Urinary bladder (tissue), 3 donors: ENCODE measurements at regions not wholly inside any gene's neighbourhood (a gene's known extent, or its start where the extent isn't known, plus 50 kb on each side); places are given as distances from the start of the nearest gene placed in this dataset.

Source experiments
- DNase-seq: peaks from one replicate; pipeline ENCODE4 v3.0.0-alpha.2; 2015; ENCODE audit errors: extremely low spot score
- H3K27ac ChIP-seq: one replicate; pipeline ENCODE4 v1.5.1; 2013; ENCODE audit warnings: low read depth, mild to moderate bottlenecking, moderate library complexity
- H3K36me3 ChIP-seq: one replicate; pipeline ENCODE4 v1.6.1; 2013; ENCODE audit warnings: mild to moderate bottlenecking, moderate library complexity; ENCODE audit not compliant: insufficient read depth
- H3K4me1 ChIP-seq: one replicate; pipeline ENCODE4 v1.6.1; 2013; ENCODE audit warnings: mild to moderate bottlenecking, moderate library complexity; ENCODE audit not compliant: insufficient read depth
- H3K4me3 ChIP-seq: one replicate; pipeline ENCODE4 v1.5.1; 2013; ENCODE audit warnings: low read depth, low read length
- WGBS: extraction: QIAGEN DNeasy Blood & Tissue Kit; methylation state at CpG from one replicate; pipeline ENCODE4 v1.1.7; 2013; 5-methylcytosine and 5-hydroxymethylcytosine counted together
- donor health status: healthy with polysubstance abuse.
- donor health status: healthy.

- H3K27ac ChIP-seq = no peak overlapping the region
- H3K4me3 ChIP-seq = no peak overlapping the region
- no peaks in the 10 kb centered on the region for H3K4me1 ChIP-seq
- H3K36me3 ChIP-seq = no peaks in the 10 kb centered on the region
- WGBS = 74% methylated on average over 11 of the region's 11 CpGs
- DNase-seq = no peak
These were observed 660.9 kb downstream of the BRD1 start for GRCh38 chr22:49166746-49167145.

- Histone ChIP-seq H3K4me1 (no peaks in the 10 kb centered on the region), H3K4me3 (no peak overlapping the region), H3K36me3 (no peaks in the 10 kb centered on the region), H3K27ac (no peak overlapping the region)
- no peak for DNase-seq
- WGBS = 73% methylated on average over 13 of the region's 13 CpGs
These were observed 661.5 kb downstream of the BRD1 start for GRCh38 chr22:49166211-49166610.

GRCh38 chr22:49164773-49165320 lies 662.8 kb downstream of the BRD1 start:
- H3K4me1 ChIP-seq = no peaks in the 10 kb centered on the region
- H3K36me3 ChIP-seq = no peaks in the 10 kb centered on the region
- no peak for DNase-seq
- H3K4me3 ChIP-seq = no peak overlapping the region
- WGBS = 46% methylated on average over 14 of the region's 14 CpGs
- H3K27ac ChIP-seq = no peak overlapping the region

- WGBS = 78% methylated on average over 25 of the region's 25 CpGs
- no peak for DNase-seq
- Histone ChIP-seq H3K36me3 (no peaks in the 10 kb centered on the region), H3K4me3 (no peak overlapping the region), H3K4me1 (no peaks in the 10 kb centered on the region), H3K27ac (no peak overlapping the region)
These were observed 663.5 kb downstream of the BRD1 start for GRCh38 chr22:49163960-49164690.

- no peaks in the 10 kb centered on the region for H3K4me1 ChIP-seq
- H3K36me3 ChIP-seq = no peaks in the 10 kb centered on the region
- H3K4me3 ChIP-seq = no peak overlapping the region
- no peak overlapping the region for H3K27ac ChIP-seq
- 80% methylated on average over 20 of the region's 20 CpGs for WGBS
- no peak for DNase-seq
These were observed 664.3 kb downstream of the BRD1 start for GRCh38 chr22:49163258-49163959.

- H3K27ac ChIP-seq = no peak overlapping the region
- 86% methylated on average over 16 of the region's 16 CpGs for WGBS
- no peaks in the 10 kb centered on the region for H3K4me1 ChIP-seq
- H3K4me3 ChIP-seq = no peak overlapping the region
- H3K36me3 ChIP-seq = no peaks in the 10 kb centered on the region
- DNase-seq = no peak
These were observed 664.8 kb downstream of the BRD1 start for GRCh38 chr22:49162841-49163240.

GRCh38 chr22:49161002-49161850 lies 666.4 kb downstream of the BRD1 start:
- no peak for DNase-seq
- 89% methylated on average over 25 of the region's 25 CpGs for WGBS

GRCh38 chr22:49160261-49161001 lies 667.2 kb downstream of the BRD1 start:
- Histone ChIP-seq H3K4me1 (no peaks in the 10 kb centered on the region), H3K36me3 (no peaks in the 10 kb centered on the region), H3K27ac (no peak overlapping the region), H3K4me3 (no peak overlapping the region)
- WGBS = 79% methylated on average over 18 of the region's 19 CpGs
- DNase-seq = no peak

More at GRCh38 chr22:49161002-49161850, 666.4 kb downstream of the BRD1 start:
- Histone ChIP-seq H3K27ac (no peak overlapping the region), H3K36me3 (no peaks in the 10 kb centered on the region), H3K4me3 (no peak overlapping the region), H3K4me1 (no peaks in the 10 kb centered on the region)

- DNase-seq = no peak
- 78% methylated on average over 10 of the region's 10 CpGs for WGBS
- H3K36me3 ChIP-seq = no peaks in the 10 kb centered on the region
- H3K27ac ChIP-seq = no peak overlapping the region
- H3K4me3 ChIP-seq = no peak overlapping the region
- no peaks in the 10 kb centered on the region for H3K4me1 ChIP-seq
These were observed 668.0 kb downstream of the BRD1 start for GRCh38 chr22:49159711-49160110.

GRCh38 chr22:49158741-49159564 lies 668.7 kb downstream of the BRD1 start:
- DNase-seq = no peak

GRCh38 chr22:49157529-49158339 lies 669.9 kb downstream of the BRD1 start:
- Histone ChIP-seq H3K4me3 (no peak overlapping the region), H3K36me3 (no peaks in the 10 kb centered on the region), H3K27ac (no peak overlapping the region), H3K4me1 (no peaks in the 10 kb centered on the region)
- DNase-seq = no peak
- 84% methylated on average over 20 of the region's 20 CpGs for WGBS

More at GRCh38 chr22:49158741-49159564, 668.7 kb downstream of the BRD1 start:
- Histone ChIP-seq H3K36me3 (no peaks in the 10 kb centered on the region), H3K4me1 (no peaks in the 10 kb centered on the region), H3K27ac (no peak overlapping the region), H3K4me3 (no peak overlapping the region)
- 72% methylated on average over 19 of the region's 19 CpGs for WGBS
